DND-41 (cell line): ENCODE measurements at regions not wholly inside any gene's neighbourhood (a gene's known extent, or its start where the extent isn't known, plus 50 kb on each side); places are given as distances from the start of the nearest gene placed in this dataset.

Experiments used
- ATAC-seq: fragments of 200-7000 bp; cut with Tn5 transposase; 3 replicates; pipeline ENCODE4 v1.9.1; 2021; ENCODE audit warnings: low read depth; ENCODE audit not compliant: insufficient read depth
- DNase-seq: peaks from one replicate; pipeline ENCODE4 v3.0.0-alpha.2; 2020
- H2AFZ ChIP-seq: 2 replicates; pipeline ENCODE4 v1.6.0; 2012; ENCODE audit warnings: low read depth, low read length
- H3K27ac ChIP-seq: 2 replicates; pipeline ENCODE4 v1.5.1; 2012; ENCODE audit warnings: low read length, inconsistent platforms
- H3K27me3 ChIP-seq: fragments of 200-600 bp; sonication (generic); 2 replicates; pipeline ENCODE4 v1.6.0; 2012; ENCODE audit warnings: low read length, mild to moderate bottlenecking, inconsistent platforms; ENCODE audit not compliant: insufficient read depth, poor library complexity
- H3K36me3 ChIP-seq: 2 replicates; pipeline ENCODE4 v1.5.1; 2012; ENCODE audit warnings: low read length, inconsistent platforms; ENCODE audit not compliant: insufficient read depth
- H3K4me1 ChIP-seq: 2 replicates; pipeline ENCODE4 v1.5.1; 2012; ENCODE audit warnings: mild to moderate bottlenecking, low read length; ENCODE audit not compliant: insufficient read depth
- H3K4me2 ChIP-seq: 2 replicates; pipeline ENCODE4 v1.6.0; 2012; ENCODE audit warnings: mild to moderate bottlenecking, moderate library complexity, low read length, inconsistent platforms; ENCODE audit not compliant: insufficient read depth
- H3K4me3 ChIP-seq, 2 experiments: fragments of 200-600 bp in 1 of 2; shearing (Covaris generic) in 1 of 2; 2 replicates each; pipeline ENCODE4 v1.5.1; 2012 to 2016; ENCODE audit warnings: inconsistent platforms in 2 of 2, low read length in 2 of 2, mild to moderate bottlenecking in 2 of 2, low read depth in 1 of 2, moderate library complexity in 1 of 2
- H3K79me2 ChIP-seq: 2 replicates; pipeline ENCODE4 v1.6.0; 2012; ENCODE audit warnings: low read length, inconsistent platforms; ENCODE audit not compliant: insufficient read depth
- H3K9ac ChIP-seq: 2 replicates; pipeline ENCODE4 v1.6.0; 2012; ENCODE audit warnings: low read depth, mild to moderate bottlenecking, inconsistent platforms, low read length, moderate library complexity
- H3K9me3 ChIP-seq: 2 replicates; pipeline ENCODE4 v1.5.1; 2012; ENCODE audit warnings: low read length, moderate library complexity, mild to moderate bottlenecking, inconsistent platforms; ENCODE audit not compliant: insufficient read depth, severe bottlenecking
- H4K20me1 ChIP-seq: 2 replicates; pipeline ENCODE4 v1.6.0; 2012; ENCODE audit warnings: low read length; ENCODE audit not compliant: insufficient read depth
- CTCF ChIP-seq: IDR thresholded peaks from 2 replicates; pipeline ENCODE4 v1.5.1; 2012; ENCODE audit warnings: borderline replicate concordance, low read length, moderate library complexity, mild to moderate bottlenecking; ENCODE audit not compliant: poor library complexity, severe bottlenecking; ENCODE audit errors: extremely low read depth
- EZH2 ChIP-seq: IDR thresholded peaks from 3 replicates; pipeline ENCODE4 v1.6.1; 2012; ENCODE audit warnings: borderline replicate concordance, low read depth, mild to moderate bottlenecking, moderate library complexity, low read length, inconsistent platforms; ENCODE audit not compliant: severe bottlenecking

GRCh38 chr11:16543642-16544041 is 187.3 kb upstream of the SOX6 start:
- Histone ChIP-seq H3K9me3 (no peaks in the 10 kb centered on the region), H3K4me2 (no peak overlapping the region), H3K27me3 (no peaks in the 10 kb centered on the region), H4K20me1 (no peaks in the 10 kb centered on the region), H3K4me1 (no peaks in the 10 kb centered on the region), H3K27ac (no peak overlapping the region), H3K4me3 (no peak overlapping the region), H2AFZ (no peak overlapping the region), H3K79me2 (no peaks in the 10 kb centered on the region), H3K9ac (no peak overlapping the region), H3K36me3 (no peaks in the 10 kb centered on the region)
- TF ChIP-seq CTCF (no peak), EZH2 (no peak)
- DNase-seq, result no peak
- ATAC-seq, result no peak

GRCh38 chr11:16542353-16542752 is 186.0 kb upstream of the SOX6 start:
- Histone ChIP-seq H3K79me2 (no peaks in the 10 kb centered on the region), H2AFZ (no peak overlapping the region), H3K27me3 (no peaks in the 10 kb centered on the region), H4K20me1 (no peaks in the 10 kb centered on the region), H3K9ac (no peak overlapping the region), H3K36me3 (no peaks in the 10 kb centered on the region), H3K9me3 (no peaks in the 10 kb centered on the region), H3K4me3 (no peak overlapping the region), H3K27ac (no peak overlapping the region), H3K4me1 (no peaks in the 10 kb centered on the region), H3K4me2 (no peak overlapping the region)
- DNase-seq (no peak), ATAC-seq (no peak)
- TF ChIP-seq EZH2 (no peak), CTCF (no peak)

GRCh38 chr11:16536513-16536912 is 180.2 kb upstream of the SOX6 start:
- Histone ChIP-seq H3K27ac (no peak overlapping the region), H3K27me3 (no peaks in the 10 kb centered on the region), H3K79me2 (no peaks in the 10 kb centered on the region), H3K4me1 (no peaks in the 10 kb centered on the region), H3K36me3 (no peaks in the 10 kb centered on the region), H2AFZ (no peak overlapping the region), H3K9ac (no peak overlapping the region), H4K20me1 (no peaks in the 10 kb centered on the region), H3K4me3 (no peak overlapping the region), H3K9me3 (no peaks in the 10 kb centered on the region), H3K4me2 (no peak overlapping the region)
- DNase-seq (no peak), ATAC-seq (no peak)
- TF ChIP-seq CTCF (no peak), EZH2 (no peak)

GRCh38 chr11:16528639-16529038 is 172.3 kb upstream of the SOX6 start:
- no peak overlapping the region for H2AFZ ChIP-seq
- no peak overlapping the region for H3K4me2 ChIP-seq
- no peaks in the 10 kb centered on the region for H3K9me3 ChIP-seq
- no peak for ATAC-seq
- DNase-seq, result no peak
- no peaks in the 10 kb centered on the region for H4K20me1 ChIP-seq
- H3K4me1 ChIP-seq, result no peaks in the 10 kb centered on the region
- H3K9ac ChIP-seq, result no peak overlapping the region
- H3K79me2 ChIP-seq, result no peaks in the 10 kb centered on the region
- no peak overlapping the region for H3K4me3 ChIP-seq
- H3K27ac ChIP-seq, result no peak overlapping the region
- no peak for TF ChIP-seq EZH2
- H3K36me3 ChIP-seq, result no peaks in the 10 kb centered on the region
- no peaks in the 10 kb centered on the region for H3K27me3 ChIP-seq
